Ovary (tissue), 3 donors: ENCODE measurements at regions not wholly inside any gene's neighbourhood (a gene's known extent, or its start where the extent isn't known, plus 50 kb on each side); places are given as distances from the start of the nearest gene placed in this dataset.

Experiments used
- EP300 ChIP-seq: sonication (generic); formaldehyde crosslinking; IDR thresholded peaks from one replicate; pipeline ENCODE4 v1.6.1; 2017; ENCODE audit warnings: antibody characterized with exemption
- POLR2A ChIP-seq: fragments of 450-650 bp; IDR thresholded peaks from one replicate; pipeline ENCODE4 v1.6.1; 2017; ENCODE audit warnings: antibody characterized with exemption, mild to moderate bottlenecking, moderate library complexity
- TF ChIP-seq, protein P1 (sequence below), 3 donors: fragments of 450-650 bp in 2 of 3; fragments of 200-600 bp in 1 of 3; IDR thresholded peaks; one replicate each; pipeline versions ENCODE4 v1.5.1 to v1.8.0; 2016 to 2022; ENCODE audit warnings: antibody characterized with exemption in 3 of 3, mild to moderate bottlenecking in 1 of 3
- donor health status: DM: no; HTN: no; CAD: no.

DNA sequence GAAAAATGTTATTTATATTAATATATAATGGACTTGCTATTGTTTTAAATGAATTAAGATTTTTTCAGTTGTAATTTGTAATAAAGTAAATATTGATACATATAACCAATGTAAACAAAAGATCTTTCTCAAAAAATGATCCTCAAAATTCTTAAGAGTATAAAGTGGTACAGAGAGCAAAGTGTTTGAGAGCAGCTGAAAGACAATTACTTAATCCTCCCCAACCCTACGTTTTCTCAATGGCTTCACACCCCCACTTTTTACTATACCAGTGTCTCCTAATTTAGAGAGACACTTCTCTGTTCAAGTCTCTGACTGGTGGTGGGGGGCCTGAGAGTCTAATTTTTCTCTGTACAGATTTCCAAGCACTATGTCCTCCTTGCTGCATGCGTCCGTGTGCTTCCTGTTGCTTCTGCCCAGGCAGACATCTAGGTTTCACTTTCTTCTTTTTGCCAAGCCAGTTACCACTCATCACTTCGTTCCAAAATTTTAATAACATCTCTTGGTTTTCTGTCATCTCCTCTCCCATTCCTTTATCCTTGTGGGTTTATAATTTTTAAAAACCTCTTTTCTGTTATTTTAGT, 276.3 kb upstream of the DNAJC19 start:
- no peak for TF ChIP-seq POLR2A
- TF ChIP-seq, protein P1, sequence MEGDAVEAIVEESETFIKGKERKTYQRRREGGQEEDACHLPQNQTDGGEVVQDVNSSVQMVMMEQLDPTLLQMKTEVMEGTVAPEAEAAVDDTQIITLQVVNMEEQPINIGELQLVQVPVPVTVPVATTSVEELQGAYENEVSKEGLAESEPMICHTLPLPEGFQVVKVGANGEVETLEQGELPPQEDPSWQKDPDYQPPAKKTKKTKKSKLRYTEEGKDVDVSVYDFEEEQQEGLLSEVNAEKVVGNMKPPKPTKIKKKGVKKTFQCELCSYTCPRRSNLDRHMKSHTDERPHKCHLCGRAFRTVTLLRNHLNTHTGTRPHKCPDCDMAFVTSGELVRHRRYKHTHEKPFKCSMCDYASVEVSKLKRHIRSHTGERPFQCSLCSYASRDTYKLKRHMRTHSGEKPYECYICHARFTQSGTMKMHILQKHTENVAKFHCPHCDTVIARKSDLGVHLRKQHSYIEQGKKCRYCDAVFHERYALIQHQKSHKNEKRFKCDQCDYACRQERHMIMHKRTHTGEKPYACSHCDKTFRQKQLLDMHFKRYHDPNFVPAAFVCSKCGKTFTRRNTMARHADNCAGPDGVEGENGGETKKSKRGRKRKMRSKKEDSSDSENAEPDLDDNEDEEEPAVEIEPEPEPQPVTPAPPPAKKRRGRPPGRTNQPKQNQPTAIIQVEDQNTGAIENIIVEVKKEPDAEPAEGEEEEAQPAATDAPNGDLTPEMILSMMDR (IDR thresholded peaks at IDR 0.05) = no peak
- no peak for TF ChIP-seq EP300
